ES-I3 (cell line): ENCODE measurements at regions not wholly inside any gene's neighbourhood (a gene's known extent, or its start where the extent isn't known, plus 50 kb on each side); places are given as distances from the start of the nearest gene placed in this dataset.

ENCODE experiments used
- H3K36me3 ChIP-seq: 2 replicates; pipeline ENCODE4 v1.6.1; 2013; ENCODE audit warnings: mild to moderate bottlenecking, low read length, control low read depth, moderate library complexity; ENCODE audit not compliant: insufficient read depth
- H3K4me1 ChIP-seq: 2 replicates; pipeline ENCODE4 v1.6.1; 2013; ENCODE audit warnings: mild to moderate bottlenecking, control low read depth, low read length; ENCODE audit not compliant: insufficient read depth
- H3K9ac ChIP-seq: 2 replicates; pipeline ENCODE4 v1.6.1; 2013; ENCODE audit warnings: low read depth, mild to moderate bottlenecking, low read length, moderate library complexity
- H3K9me3 ChIP-seq: 2 replicates; pipeline ENCODE4 v1.6.1; 2013; ENCODE audit warnings: mild to moderate bottlenecking, low read length, moderate library complexity; ENCODE audit not compliant: control insufficient read depth, insufficient read depth

DNA sequence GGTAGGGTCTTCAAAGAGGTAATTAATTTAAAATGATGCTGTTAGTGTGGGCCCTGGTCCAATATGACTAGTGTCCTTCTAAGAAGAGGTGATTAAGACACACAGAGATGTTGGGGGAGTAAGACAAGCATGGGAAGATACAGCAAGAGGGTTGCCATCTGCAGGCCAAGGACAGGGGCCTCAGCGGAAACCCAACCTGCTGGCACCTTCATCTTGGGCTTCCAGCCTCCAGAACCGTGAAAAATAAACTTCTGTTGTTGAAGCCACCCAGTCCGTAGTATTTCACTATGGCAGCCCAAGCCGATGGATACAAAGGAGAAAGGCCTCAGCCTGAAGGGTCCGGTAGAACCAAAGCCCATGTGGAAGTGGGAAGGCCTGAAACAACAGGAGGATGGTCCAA is 161.7 kb upstream of the UBE2E1 start:
- Histone ChIP-seq H3K4me1 (peaks cover 27% of the 10 kb centered on the region), H3K9me3 (peaks cover 3% of the 10 kb centered on the region; the same call in 1 of the 2 replicates), H3K9ac (no peak overlapping the region), H3K36me3 (no peaks in the 10 kb centered on the region)

DNA sequence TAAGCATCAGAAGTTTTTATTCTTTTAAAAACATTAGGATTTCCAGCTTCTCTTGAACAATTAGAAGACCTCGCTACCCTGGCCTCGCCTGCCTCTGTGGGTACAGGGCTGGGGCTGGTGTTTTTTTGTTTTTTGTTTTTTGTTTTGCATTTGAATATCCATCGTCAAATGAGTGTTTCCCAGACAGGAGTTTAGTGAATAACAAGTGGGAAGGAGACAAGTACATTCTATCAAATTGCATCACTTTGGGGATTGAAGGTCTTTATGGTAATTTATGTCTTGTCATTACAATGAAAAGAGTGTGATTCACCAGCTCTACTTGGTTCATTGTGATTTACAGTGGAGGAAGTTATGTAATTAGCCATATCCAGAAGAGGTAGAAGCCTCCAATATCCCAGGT is 161.1 kb upstream of the UBE2E1 start:
- Histone ChIP-seq H3K9ac (no peak overlapping the region), H3K36me3 (no peaks in the 10 kb centered on the region)

DNA sequence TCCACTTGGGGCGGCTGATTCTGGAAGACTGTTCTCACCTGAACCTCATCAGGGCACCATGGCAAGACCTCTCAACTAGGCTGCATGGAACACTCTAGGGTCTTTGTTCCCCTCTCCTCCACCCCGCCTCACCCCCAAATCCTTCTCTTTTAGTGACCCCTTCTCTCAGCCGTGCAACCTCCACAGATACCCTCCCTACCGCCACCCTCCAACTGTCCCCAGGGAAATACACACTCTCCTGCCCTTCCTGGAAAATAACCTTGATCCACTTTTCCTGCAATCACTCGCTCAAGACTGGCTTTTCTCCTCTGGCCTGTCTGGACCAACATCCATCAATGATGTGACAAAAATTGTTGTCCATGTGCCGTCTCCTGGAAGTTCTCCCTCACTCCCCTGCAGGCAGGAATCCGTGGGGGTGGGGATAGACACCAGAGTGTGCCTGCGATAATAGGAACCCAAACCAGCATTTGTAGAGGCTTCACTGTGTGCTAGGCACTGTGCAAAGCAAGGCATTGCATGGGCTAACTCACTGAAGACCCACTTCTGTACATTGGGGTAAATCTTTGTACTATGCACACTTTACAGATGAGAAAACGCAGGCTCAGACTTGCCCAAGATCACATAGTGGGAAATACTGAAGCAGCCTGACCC is 160.1 kb upstream of the UBE2E1 start:
- peaks cover 38% of the 10 kb centered on the region for H3K4me1 ChIP-seq
- no peaks in the 10 kb centered on the region for H3K36me3 ChIP-seq
- H3K9me3 ChIP-seq: peaks cover 3% of the 10 kb centered on the region; the same call in 1 of the 2 replicates
- no peak overlapping the region for H3K9ac ChIP-seq

More for the DNA sequence above, 161.1 kb upstream of the UBE2E1 start:
- Histone ChIP-seq H3K9me3 (peaks cover 3% of the 10 kb centered on the region; the same call in 1 of the 2 replicates), H3K4me1 (peaks cover 28% of the 10 kb centered on the region)

DNA sequence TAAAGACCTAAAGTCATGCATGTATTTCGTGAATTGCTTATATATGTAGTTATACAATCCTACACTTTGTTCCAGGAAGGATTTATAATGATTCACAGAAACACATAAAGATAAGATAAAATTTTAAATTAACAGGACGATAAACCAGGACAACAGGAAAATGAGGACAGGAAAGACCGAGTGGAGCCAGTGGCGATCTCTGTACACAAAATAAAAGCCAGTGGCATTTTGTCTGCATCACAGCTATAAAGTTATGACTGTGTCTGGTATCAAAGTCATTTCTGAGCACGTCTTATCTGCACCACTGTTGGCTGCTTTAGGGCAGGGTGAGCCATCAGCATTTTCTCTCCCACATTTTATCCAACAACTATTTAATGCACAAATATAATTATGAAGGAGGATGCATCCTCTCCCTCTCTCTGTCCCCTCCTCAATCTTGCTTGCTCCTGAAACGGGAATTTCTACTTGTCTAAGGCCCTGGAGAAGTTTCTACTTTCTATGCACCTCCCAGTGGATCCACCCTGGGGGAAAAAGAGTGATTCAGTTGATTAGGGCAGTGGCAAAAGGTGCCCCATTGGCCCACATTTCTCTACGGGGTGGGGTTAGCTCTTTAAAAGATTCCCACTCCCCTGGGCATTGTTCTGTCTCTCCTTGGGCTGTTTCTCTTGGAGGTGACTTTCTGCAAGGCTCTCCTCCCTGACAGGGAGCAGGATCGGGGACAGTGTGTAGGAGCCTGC is 159.4 kb upstream of the UBE2E1 start:
- H3K9me3 ChIP-seq: peaks cover 3% of the 10 kb centered on the region; the same call in 1 of the 2 replicates
- peaks cover 42% of the 10 kb centered on the region for H3K4me1 ChIP-seq
- H3K36me3 ChIP-seq: no peaks in the 10 kb centered on the region
- H3K9ac ChIP-seq: no peak overlapping the region

DNA sequence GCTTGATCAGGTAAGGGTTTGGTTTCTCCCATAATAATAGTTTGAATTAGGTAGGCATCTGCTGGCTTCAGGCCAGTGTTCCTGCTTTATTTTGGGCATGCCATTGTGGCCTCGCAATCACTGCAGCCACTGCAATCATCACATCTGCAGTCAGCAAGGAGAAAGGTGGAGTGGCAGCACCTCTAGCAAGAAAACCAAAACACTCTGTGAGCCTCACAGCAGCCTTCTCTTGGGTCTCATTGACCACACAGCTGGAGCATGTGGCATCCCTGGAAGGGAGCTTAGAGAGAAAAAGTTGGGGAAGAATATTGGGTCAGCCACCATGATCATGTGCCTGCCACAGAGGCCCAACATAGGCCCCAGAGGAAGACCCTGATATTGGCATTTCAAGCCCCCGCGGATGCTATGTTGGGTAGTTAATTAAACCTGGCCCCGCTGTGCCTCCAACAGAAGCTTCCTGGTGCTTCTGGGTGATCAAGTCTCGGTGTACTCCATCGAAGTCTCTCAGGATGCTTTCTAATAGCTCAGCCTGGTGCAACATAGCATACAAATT is 158.0 kb upstream of the UBE2E1 start:
- peaks cover 3% of the 10 kb centered on the region; the same call in 1 of the 2 replicates for H3K9me3 ChIP-seq
- H3K9ac ChIP-seq: no peak overlapping the region
- no peaks in the 10 kb centered on the region for H3K36me3 ChIP-seq
- H3K4me1 ChIP-seq: peaks cover 42% of the 10 kb centered on the region

DNA sequence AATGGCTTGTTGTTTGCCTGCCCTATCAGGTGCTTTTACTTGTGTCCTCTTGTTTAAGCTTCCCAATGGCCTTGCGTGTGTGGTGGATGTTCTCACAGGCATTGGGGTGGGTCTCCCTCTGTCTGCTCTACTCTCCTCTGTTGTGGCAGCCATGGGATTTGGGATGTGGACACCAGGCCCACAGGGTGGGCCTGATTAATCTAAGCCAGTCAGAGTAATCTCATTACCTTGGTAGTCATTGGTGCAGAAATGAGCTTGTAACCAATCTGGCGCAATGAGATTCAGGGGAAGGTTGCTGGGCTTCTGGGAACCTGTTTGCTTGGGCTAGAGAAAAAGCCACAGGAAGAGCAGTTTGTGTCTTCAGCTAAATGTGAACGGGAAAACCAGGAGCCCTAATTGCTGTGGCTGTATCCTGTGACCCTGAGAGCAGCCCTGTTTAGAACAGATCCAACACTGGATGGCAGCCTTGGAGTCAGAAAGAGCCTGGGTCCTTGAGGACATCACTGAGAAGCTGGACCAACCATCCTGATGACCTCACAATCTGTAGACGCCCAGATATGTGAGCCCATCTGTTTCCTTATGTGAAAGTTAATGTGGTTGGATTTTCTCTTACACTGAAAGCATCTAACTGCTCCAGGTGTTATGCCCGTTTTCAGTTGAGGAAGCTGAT is 157.3 kb upstream of the UBE2E1 start:
- Histone ChIP-seq H3K9ac (no peak overlapping the region), H3K4me1 (peaks cover 42% of the 10 kb centered on the region), H3K36me3 (no peaks in the 10 kb centered on the region), H3K9me3 (no peaks in the 10 kb centered on the region; the same call in 1 of the 2 replicates)

DNA sequence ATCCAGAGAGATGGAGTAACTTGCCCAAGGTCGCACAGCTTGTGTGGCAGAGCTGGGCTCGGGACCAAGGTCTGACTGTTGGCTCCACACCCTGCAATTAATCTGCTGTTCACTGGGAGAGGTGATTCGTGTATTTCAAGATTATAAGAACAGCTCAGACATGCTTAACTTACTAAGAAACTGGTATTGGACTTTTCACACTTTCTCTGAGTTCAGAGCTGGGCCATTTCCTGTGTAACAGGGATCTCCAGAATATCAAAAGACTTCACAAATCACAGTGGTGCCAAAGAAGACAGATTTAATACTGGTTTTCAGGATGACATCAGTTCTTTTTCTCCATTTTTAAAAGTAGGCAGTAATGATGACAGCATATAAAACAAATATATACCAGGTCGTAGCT is 156.8 kb upstream of the UBE2E1 start:
- Histone ChIP-seq H3K4me1 (peaks cover 42% of the 10 kb centered on the region), H3K9me3 (no peaks in the 10 kb centered on the region; the same call in 1 of the 2 replicates), H3K36me3 (no peaks in the 10 kb centered on the region), H3K9ac (no peak overlapping the region)

DNA sequence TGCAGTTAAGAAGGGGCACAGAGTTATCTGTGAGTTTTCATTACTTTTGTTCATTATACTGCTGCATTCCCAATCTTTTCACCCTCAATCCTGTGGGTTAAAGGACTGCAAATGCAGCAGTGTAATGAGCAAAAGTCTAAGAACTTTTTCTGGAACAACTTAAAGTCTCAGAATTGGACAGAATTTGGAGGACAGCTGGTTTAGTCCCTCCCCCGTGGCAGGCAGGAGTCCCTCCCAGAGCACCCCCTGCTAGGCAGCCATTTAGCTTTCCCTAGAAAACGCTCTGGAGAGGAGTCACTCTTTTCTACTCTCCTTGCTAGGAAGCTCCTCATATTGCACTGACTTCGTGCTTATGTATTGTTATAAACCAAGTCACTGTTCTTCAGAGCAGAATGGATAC is 156.3 kb upstream of the UBE2E1 start:
- Histone ChIP-seq H3K9ac (no peak overlapping the region), H3K4me1 (peaks cover 38% of the 10 kb centered on the region), H3K9me3 (no peaks in the 10 kb centered on the region), H3K36me3 (no peaks in the 10 kb centered on the region)

DNA sequence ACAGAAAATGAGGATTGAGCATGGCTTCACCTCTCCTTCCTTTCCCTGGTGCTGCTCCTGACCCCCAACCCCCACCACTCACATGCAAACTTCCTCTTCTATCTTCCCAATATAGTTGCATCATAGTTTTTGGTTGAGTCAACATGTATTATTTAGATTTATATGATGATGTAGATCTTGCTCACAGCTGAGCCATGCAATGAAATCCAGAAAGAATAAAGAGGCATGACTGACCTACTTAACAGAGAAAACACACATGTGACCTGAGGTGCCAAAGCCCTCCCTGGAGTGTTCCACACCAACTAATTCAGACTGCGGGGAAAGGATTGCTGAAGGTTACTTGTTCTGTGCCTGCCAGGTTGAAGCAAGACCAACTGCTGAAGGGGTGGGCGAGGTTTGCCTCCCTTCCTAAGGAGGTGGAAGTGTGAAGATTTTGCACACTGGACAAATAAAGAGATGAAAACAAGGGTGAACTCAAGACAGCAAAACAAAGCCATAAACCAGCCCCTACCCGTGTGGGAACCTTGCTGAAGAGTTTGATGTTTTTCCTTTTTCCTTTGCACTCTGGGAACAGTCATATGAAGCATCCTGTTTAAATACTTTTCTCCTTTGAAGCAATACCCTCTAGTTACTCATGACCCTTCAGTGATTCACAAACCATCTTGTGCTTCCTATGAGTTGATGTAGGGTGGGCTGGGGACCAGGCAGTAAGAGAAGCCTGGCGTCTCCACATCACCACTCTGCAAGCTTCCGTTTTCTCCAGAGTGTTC is 155.2 kb upstream of the UBE2E1 start:
- Histone ChIP-seq H3K9me3 (no peaks in the 10 kb centered on the region), H3K36me3 (no peaks in the 10 kb centered on the region), H3K4me1 (peaks cover 28% of the 10 kb centered on the region), H3K9ac (no peak overlapping the region)

DNA sequence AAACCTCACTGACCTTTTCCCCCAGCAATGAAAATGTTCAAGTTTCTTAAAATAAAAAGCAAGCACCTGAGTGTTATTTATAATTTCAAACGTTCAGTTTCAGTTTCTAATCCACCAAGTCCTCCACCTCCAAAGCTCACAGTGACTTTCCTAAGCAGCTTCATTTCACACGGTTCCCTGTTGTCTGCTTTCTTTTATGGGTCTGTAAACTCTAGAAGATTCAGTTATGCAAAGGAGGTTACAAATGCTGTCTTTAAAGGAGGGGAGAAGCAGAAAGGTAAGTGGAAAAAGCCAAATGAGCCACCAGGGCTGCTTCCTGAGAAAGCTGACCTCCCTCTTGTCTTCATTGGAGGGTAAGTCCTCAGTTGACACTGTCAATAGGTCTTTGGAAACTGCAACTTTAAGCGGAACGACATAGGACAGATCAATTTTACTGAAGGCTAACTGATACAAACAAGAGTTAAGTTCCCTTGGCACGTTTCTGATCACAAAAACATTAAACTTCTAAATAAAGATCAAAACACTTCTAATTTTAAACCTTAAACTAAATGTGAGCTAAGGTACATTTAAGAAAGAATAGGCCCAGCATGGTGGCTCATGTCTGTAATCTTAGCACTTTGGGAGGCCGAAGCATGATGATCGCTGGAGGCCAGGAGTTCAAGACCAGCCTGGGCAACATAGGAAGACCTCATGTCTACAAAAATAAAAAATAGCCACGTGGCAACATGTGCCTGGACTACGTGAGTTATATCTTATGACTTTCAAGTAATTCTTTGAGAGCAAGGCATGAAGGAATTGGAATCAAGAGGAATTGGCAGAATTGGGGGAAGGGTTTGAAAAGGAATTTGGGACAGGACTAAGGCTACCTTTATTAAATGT is 151.9 kb upstream of the UBE2E1 start:
- Histone ChIP-seq H3K9ac (no peak overlapping the region), H3K36me3 (no peaks in the 10 kb centered on the region), H3K4me1 (peaks cover 15% of the 10 kb centered on the region), H3K9me3 (peaks cover 6% of the 10 kb centered on the region; the same call in 1 of the 2 replicates)

DNA sequence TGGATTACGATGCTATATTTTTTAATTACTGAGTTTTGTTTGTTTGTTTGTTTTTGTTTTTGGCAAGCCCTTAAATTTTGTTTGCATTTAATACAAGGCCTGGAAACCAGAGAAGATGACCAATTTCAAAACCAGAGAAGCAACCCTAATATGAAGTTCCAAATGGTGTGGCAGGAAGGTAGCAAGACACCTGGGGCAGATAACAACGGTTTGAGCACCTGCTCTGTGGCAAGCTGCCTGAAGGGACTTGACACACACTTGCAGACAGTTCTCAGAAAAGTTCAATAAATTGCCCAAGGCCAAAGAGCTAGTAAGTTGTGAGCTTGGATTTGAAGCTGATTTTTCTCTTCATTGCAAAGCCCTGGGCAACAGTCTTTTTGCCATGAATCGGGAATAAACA is 151.2 kb upstream of the UBE2E1 start:
- Histone ChIP-seq H3K4me1 (peaks cover 15% of the 10 kb centered on the region), H3K9ac (no peak overlapping the region), H3K9me3 (peaks cover 6% of the 10 kb centered on the region; the same call in 1 of the 2 replicates), H3K36me3 (no peaks in the 10 kb centered on the region)

DNA sequence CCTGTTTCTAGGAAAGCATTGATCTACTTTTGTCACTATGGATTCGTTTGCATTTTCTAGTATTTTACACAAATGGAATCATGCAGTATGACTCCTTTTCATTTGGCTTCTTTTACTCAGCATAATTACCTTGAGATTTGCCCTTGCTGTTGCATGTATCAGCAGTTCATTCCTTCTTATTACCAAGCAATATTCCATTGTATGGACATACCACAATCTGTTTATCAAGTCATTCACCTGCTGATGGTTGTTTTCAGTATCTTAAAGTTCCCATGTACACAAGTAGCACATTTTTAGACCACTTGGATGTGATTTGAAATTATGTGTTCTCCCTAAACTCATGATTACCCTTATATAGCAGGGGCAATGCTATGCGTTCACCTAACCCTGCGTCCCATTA is 150.0 kb upstream of the UBE2E1 start:
- Histone ChIP-seq H3K9me3 (peaks cover 6% of the 10 kb centered on the region; the same call in 1 of the 2 replicates), H3K9ac (no peak overlapping the region), H3K4me1 (peaks cover 3% of the 10 kb centered on the region), H3K36me3 (no peaks in the 10 kb centered on the region)

DNA sequence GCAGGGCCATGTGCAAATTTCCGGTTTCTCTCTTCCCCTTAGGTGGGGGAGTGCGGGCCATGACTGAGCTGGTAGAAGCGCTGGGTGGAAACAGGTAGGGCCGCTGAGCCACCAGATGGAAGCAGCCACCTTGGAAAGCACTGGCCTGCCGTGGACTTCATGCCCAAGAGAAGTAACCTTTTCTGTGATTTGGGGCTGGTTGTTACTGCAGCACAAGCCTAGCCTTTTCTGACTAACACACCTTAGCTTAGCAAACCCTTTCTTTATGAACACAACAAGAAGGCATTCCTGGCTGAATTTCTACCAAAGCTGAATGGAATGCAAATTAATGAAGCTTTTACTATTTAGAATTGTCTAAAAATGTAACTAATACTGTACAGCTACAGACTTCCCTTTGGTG is 149.6 kb upstream of the UBE2E1 start:
- no peaks in the 10 kb centered on the region for H3K36me3 ChIP-seq
- no peaks in the 10 kb centered on the region for H3K4me1 ChIP-seq
- no peak overlapping the region for H3K9ac ChIP-seq
- peaks cover 6% of the 10 kb centered on the region; the same call in 1 of the 2 replicates for H3K9me3 ChIP-seq
